K562 (cell line): ENCODE measurements at regions not wholly inside any gene's neighbourhood (a gene's known extent, or its start where the extent isn't known, plus 50 kb on each side); places are given as distances from the start of the nearest gene placed in this dataset.

ENCODE experiments used
- ATAC-seq: fragments of 200-7000 bp; cut with Tn5 transposase; 3 replicates; pipeline ENCODE4 v1.9.1; 2020; ENCODE audit warnings: moderate library complexity
- BruUV-seq: library from RNA; stranded (reverse); fragments of 400-500 nt; replicated peaks from 2 replicates; lab custom pipeline; 2021; lab: Mats Ljungman, UMichigan
- CTCF ChIA-PET: fragments of 300-600 bp; formaldehyde crosslinking; extraction: SDS; loops from one replicate; lab custom pipeline; 2021; ENCODE audit warnings: low intra/inter-chr PET ratio; lab: Yijun Ruan, JAX
- POLR2A ChIA-PET: fragments of 300-600, 350-650 bp; sonication (Branson Sonifier 250); formaldehyde crosslinking; extraction: SDS; loops from one replicate; lab custom pipeline; 2021; ENCODE audit warnings: antibody characterized with exemption, inconsistent platforms; lab: Yijun Ruan, JAX
- DNase-seq, 4 experiments: peaks; one replicate each; pipeline versions ENCODE4 v3.0.0 to v3.0.0-alpha.2; 2011 to 2018; ENCODE audit warnings: low spot score in 3 of 4, mixed read lengths in 3 of 4; ENCODE audit errors: extremely low read depth in 1 of 4
- FAIRE-seq: peaks from 2 replicates; lab custom pipeline; 2011; peaks lifted over from hg19 to GRCh38; lab: Jason Lieb, UNC
- H2AFZ ChIP-seq: 2 replicates; pipeline ENCODE4 v1.6.0; 2011; ENCODE audit warnings: low read depth, low read length, control low read depth, inconsistent platforms
- H3K27ac ChIP-seq: fragments of 200-600 bp; 3 replicates; pipeline ENCODE4 v1.8.0; 2011; ENCODE audit warnings: low read depth, mild to moderate bottlenecking, control low read depth, inconsistent platforms, low read length, moderate library complexity, mixed read lengths; ENCODE audit errors: extremely low read depth
- H3K27me3 ChIP-seq, 2 experiments: fragments of 300-600 bp in 1 of 2; 2 replicates in 1 of 2; 3 replicates in 1 of 2; pipeline versions ENCODE4 v1.6.0 to v1.8.0; 2011; ENCODE audit warnings: inconsistent platforms in 2 of 2, low read length in 2 of 2, mild to moderate bottlenecking in 1 of 2, mixed read lengths in 1 of 2, moderate library complexity in 1 of 2; ENCODE audit not compliant: control insufficient read depth in 2 of 2, insufficient read depth in 2 of 2
- H3K36me3 ChIP-seq: fragments of 300-600 bp; 3 replicates; pipeline ENCODE4 v1.8.0; 2011; ENCODE audit warnings: mild to moderate bottlenecking, low read length, inconsistent platforms; ENCODE audit not compliant: control insufficient read depth, insufficient read depth
- H3K4me1 ChIP-seq, 2 experiments: fragments of 200-600 bp in 1 of 2; replicated peaks in 1 of 2; 2 replicates in 1 of 2; 3 replicates in 1 of 2; pipeline versions ENCODE4 v1.5.1 to v1.8.0; 2011; ENCODE audit warnings: inconsistent platforms in 2 of 2, low read length in 2 of 2, mild to moderate bottlenecking in 1 of 2, mixed read lengths in 1 of 2, moderate library complexity in 1 of 2; ENCODE audit not compliant: control insufficient read depth in 2 of 2, insufficient read depth in 2 of 2
- H3K4me2 ChIP-seq: 2 replicates; pipeline ENCODE4 v1.6.1; 2011; ENCODE audit warnings: low read length, control low read depth, inconsistent platforms, mixed read lengths; ENCODE audit not compliant: insufficient read depth
- H3K4me3 ChIP-seq: fragments of 200-600 bp; sonication (generic), shearing (Covaris generic); 2 replicates; pipeline ENCODE4 v1.5.1; 2016; ENCODE audit warnings: control low read depth, inconsistent platforms
- H3K79me2 ChIP-seq: fragments of 200-600 bp; 3 replicates; pipeline ENCODE4 v1.8.0; 2011; ENCODE audit warnings: low read length, inconsistent platforms; ENCODE audit not compliant: control insufficient read depth, insufficient read depth
- H3K9ac ChIP-seq, 2 experiments: 2 replicates each; pipeline versions ENCODE4 v1.6.0 to v1.6.1; 2011; ENCODE audit warnings: low read depth in 2 of 2, low read length in 2 of 2, control low read depth in 1 of 2, inconsistent platforms in 1 of 2, mild to moderate bottlenecking in 1 of 2, mixed read lengths in 1 of 2; ENCODE audit not compliant: insufficient read depth in 1 of 2
- H3K9me1 ChIP-seq: one replicate; pipeline ENCODE4 v1.6.0; 2011; ENCODE audit warnings: inconsistent platforms, mild to moderate bottlenecking, low read length, moderate library complexity; ENCODE audit not compliant: control insufficient read depth, insufficient read depth
- H3K9me3 ChIP-seq: replicated peaks from 2 replicates; pipeline ENCODE4 v1.5.1; 2011; ENCODE audit warnings: low read depth, low read length, inconsistent platforms; ENCODE audit not compliant: control insufficient read depth, insufficient read depth
- H4K20me1 ChIP-seq: replicated peaks from 2 replicates; pipeline ENCODE4 v1.6.1; 2011; ENCODE audit warnings: low read length, inconsistent platforms, mixed read lengths; ENCODE audit not compliant: control insufficient read depth, insufficient read depth
- E2F5 ChIP-seq: sonication (generic); formaldehyde crosslinking; IDR thresholded peaks from 2 replicates; pipeline ENCODE4 v1.8.0; 2022; ENCODE audit warnings: mild to moderate bottlenecking, missing genetic modification reagents
- HEY1 ChIP-seq: fragments of 250-450 bp; sonication (Bioruptor Pico); IDR thresholded peaks from 2 replicates; pipeline ENCODE4 v1.5.0; 2020; ENCODE audit warnings: mild to moderate bottlenecking, moderate library complexity, borderline replicate concordance
- MITF ChIP-seq: IDR thresholded peaks from 2 replicates; pipeline ENCODE4 v1.6.1; 2014; ENCODE audit warnings: antibody characterized with exemption
- PCBP2 ChIP-seq: fragments of 200-400 bp; formaldehyde crosslinking; IDR thresholded peaks from 2 replicates; pipeline ENCODE4 v1.6.1; 2018; ENCODE audit warnings: low read length, low read depth, mild to moderate bottlenecking, moderate library complexity; ENCODE audit not compliant: poor library complexity, severe bottlenecking
- RBM34 ChIP-seq: fragments of 200-400 bp; formaldehyde crosslinking; IDR thresholded peaks from 2 replicates; pipeline ENCODE4 v1.6.1; 2018; ENCODE audit warnings: low read length, borderline replicate concordance; ENCODE audit not compliant: insufficient read depth
- RERE ChIP-seq: sonication (generic); formaldehyde crosslinking; IDR thresholded peaks from 2 replicates; pipeline ENCODE4 v1.8.0; 2023; ENCODE audit warnings: missing genetic modification reagents, mild to moderate bottlenecking, borderline replicate concordance
- ZNF384 ChIP-seq: IDR thresholded peaks from 2 replicates; pipeline ENCODE4 v1.6.1; 2012; ENCODE audit warnings: low read depth, low read length, improper control_type of control experiment
- ZNF449 ChIP-seq: fragments of 250-450 bp; sonication (Bioruptor Pico); IDR thresholded peaks from 2 replicates; pipeline ENCODE4 v1.8.0; 2022; ENCODE audit warnings: moderate library complexity, mild to moderate bottlenecking, inconsistent platforms
- WGBS: fragments of 100-300 bp; shearing (Covaris generic); methylation state at CpG from one replicate; pipeline ENCODE4 v1.1.6; 2016; ENCODE audit warnings: low coverage, mixed read lengths; ENCODE audit not compliant: insufficient coverage; ENCODE audit errors: missing lambda C conversion rate; 5-methylcytosine and 5-hydroxymethylcytosine counted together
- in situ Hi-C: fragments of 300-500 bp; cut with MboI; formaldehyde crosslinking; loops from 4 replicates; pipeline ENCODE4 v1.15.0; 2018; ENCODE audit warnings: inconsistent platforms, mixed read lengths
- intact Hi-C: fragments of 100-400 bp; cut with micrococcal nuclease; formaldehyde crosslinking; loops from 2 replicates; pipeline ENCODE4 v1.14.2; 2022

- no peak for TF ChIP-seq ZNF449 (CRISPR knock-in tag)
Measured at GRCh38 chr13:61144834-61145593, 270.6 kb downstream of the PCDH20 start (continued).

- no peak overlapping the region for H3K27ac ChIP-seq
- H3K27me3 ChIP-seq = no peaks in the 10 kb centered on the region
- H3K4me1 ChIP-seq = no peaks in the 10 kb centered on the region
- ATAC-seq = no peak
- H3K9me3 ChIP-seq = no peaks in the 10 kb centered on the region
- DNase-seq = no peak
- H2AFZ ChIP-seq = no peak overlapping the region
- H3K4me3 ChIP-seq = no peak overlapping the region
- intact Hi-C loops = no loop called here
- ChIA-PET CTCF (no interaction called here), POLR2A (no interaction called here)
- FAIRE-seq = no peak
- H3K79me2 ChIP-seq = no peaks in the 10 kb centered on the region
- H3K9me1 ChIP-seq = no peaks in the 10 kb centered on the region
- H4K20me1 ChIP-seq = no peaks in the 10 kb centered on the region
- BruUV-seq = no TSS peak
- WGBS = no CpG with 5 or more reads among the region's 1 CpG
- no peak overlapping the region for H3K4me2 ChIP-seq
- no peak overlapping the region for H3K9ac ChIP-seq
- H3K36me3 ChIP-seq = no peaks in the 10 kb centered on the region
- in situ Hi-C loops = no loop called here
- TF ChIP-seq HEY1 (CRISPR knock-in tag) (no peak), E2F5 (CRISPR knock-in tag) (no peak), MITF (no peak), RBM34 (no peak), PCBP2 (no peak), ZNF384 (no peak), RERE (no peak)
Measured at GRCh38 chr13:61144301-61144700, 271.3 kb downstream of the PCDH20 start.
